HG02852 (cell line): ENCODE measurements at regions not wholly inside any gene's neighbourhood (a gene's known extent, or its start where the extent isn't known, plus 50 kb on each side); places are given as distances from the start of the nearest gene placed in this dataset.

ENCODE experiments used
- ATAC-seq: cut with Tn5 transposase; IDR thresholded peaks from one replicate; pipeline ENCODE4 v1.9.1; 2021; ENCODE audit warnings: mild to moderate bottlenecking, moderate library complexity; ENCODE audit not compliant: unreplicated experiment

GRCh38 chr2:40559175-40559574 lies 107.3 kb upstream of the SLC8A1 start:
- ATAC-seq: no peak

GRCh38 chr2:40564184-40564583 lies 112.3 kb upstream of the SLC8A1 start:
- no peak for ATAC-seq

GRCh38 chr2:40579247-40579646 lies 127.4 kb upstream of the SLC8A1 start:
- no peak for ATAC-seq

- no peak for ATAC-seq
Measured at GRCh38 chr2:40584432-40584831, 132.5 kb upstream of the SLC8A1 start.

- no peak for ATAC-seq
Measured at GRCh38 chr2:40591774-40592173, 139.9 kb upstream of the SLC8A1 start.

GRCh38 chr2:40592218-40592617 lies 140.3 kb upstream of the SLC8A1 start:
- no peak for ATAC-seq

GRCh38 chr2:40606862-40607261 lies 155.0 kb upstream of the SLC8A1 start:
- no peak for ATAC-seq

GRCh38 chr2:40611196-40611595 lies 159.3 kb upstream of the SLC8A1 start:
- ATAC-seq: no peak

GRCh38 chr2:40625849-40626248 lies 174.0 kb upstream of the SLC8A1 start:
- no peak for ATAC-seq

GRCh38 chr2:40628556-40628955 lies 176.7 kb upstream of the SLC8A1 start:
- no peak for ATAC-seq

- ATAC-seq: no peak
Measured at GRCh38 chr2:40629768-40630434, 178.0 kb upstream of the SLC8A1 start.

GRCh38 chr2:40639320-40639719 lies 187.4 kb upstream of the SLC8A1 start:
- no peak for ATAC-seq

GRCh38 chr2:40642237-40642636 lies 190.3 kb upstream of the SLC8A1 start:
- ATAC-seq: no peak

- ATAC-seq: no peak
Measured at GRCh38 chr2:40642726-40643125, 190.8 kb upstream of the SLC8A1 start.

GRCh38 chr2:40646642-40647041 lies 194.8 kb upstream of the SLC8A1 start:
- no peak for ATAC-seq

- no peak for ATAC-seq
Measured at GRCh38 chr2:40652155-40652554, 200.3 kb upstream of the SLC8A1 start.

- no peak for ATAC-seq
Measured at GRCh38 chr2:40653829-40654228, 201.9 kb upstream of the SLC8A1 start.

- ATAC-seq: no peak
Measured at GRCh38 chr2:40654346-40654745, 202.5 kb upstream of the SLC8A1 start.

- no peak for ATAC-seq
Measured at GRCh38 chr2:40658941-40659340, 207.1 kb upstream of the SLC8A1 start.

GRCh38 chr2:40665493-40666232 lies 213.8 kb upstream of the SLC8A1 start:
- no peak for ATAC-seq

GRCh38 chr2:40666398-40666797 lies 214.5 kb upstream of the SLC8A1 start:
- no peak for ATAC-seq

GRCh38 chr2:40668425-40668824 lies 216.5 kb upstream of the SLC8A1 start:
- no peak for ATAC-seq
